Iris pigment epithelial cell (primary cell): ENCODE measurements at regions not wholly inside any gene's neighbourhood (a gene's known extent, or its start where the extent isn't known, plus 50 kb on each side); places are given as distances from the start of the nearest gene placed in this dataset.
A peak's percentile ranks its signal among the peaks of the same experiment; 100 is the strongest.

Experiments used
- DNase-seq: peaks from one replicate; pipeline ENCODE4 v3.0.0-alpha.2; 2011; ENCODE audit warnings: low read depth

- no peak for DNase-seq
These were observed 453.5 kb downstream of the MTRR start for GRCh38 chr5:8322484-8322883.

- DNase-seq: no peak
These were observed 458.1 kb downstream of the MTRR start for GRCh38 chr5:8327016-8327415.

GRCh38 chr5:8329773-8330172 lies 460.8 kb downstream of the MTRR start:
- no peak for DNase-seq

GRCh38 chr5:8332666-8333445 lies 463.9 kb downstream of the MTRR start:
- DNase-seq: no peak

- no peak for DNase-seq
These were observed 464.5 kb downstream of the MTRR start for GRCh38 chr5:8333485-8333884.

GRCh38 chr5:8333977-8334376 lies 465.0 kb downstream of the MTRR start:
- no peak for DNase-seq

GRCh38 chr5:8340261-8340660 lies 471.3 kb downstream of the MTRR start:
- DNase-seq: no peak

- peak; percentile 14 for DNase-seq
These were observed 471.9 kb downstream of the MTRR start for GRCh38 chr5:8340739-8341344.

GRCh38 chr5:8341406-8341805 lies 472.5 kb downstream of the MTRR start:
- peak; percentile 4 for DNase-seq

GRCh38 chr5:8347984-8348383 lies 479.0 kb downstream of the MTRR start:
- no peak for DNase-seq

- no peak for DNase-seq
These were observed 480.9 kb downstream of the MTRR start for GRCh38 chr5:8349855-8350254.

GRCh38 chr5:8350644-8351339 lies 481.8 kb downstream of the MTRR start:
- DNase-seq: no peak

- no peak for DNase-seq
These were observed 487.0 kb downstream of the MTRR start for GRCh38 chr5:8355981-8356380.

GRCh38 chr5:8360012-8360411 lies 491.1 kb downstream of the MTRR start:
- DNase-seq: no peak

- no peak for DNase-seq
These were observed 493.5 kb downstream of the MTRR start for GRCh38 chr5:8362495-8362894.

GRCh38 chr5:8363138-8363537 lies 494.2 kb downstream of the MTRR start:
- peak; percentile 8 for DNase-seq

- DNase-seq: no peak
These were observed 497.3 kb downstream of the MTRR start for GRCh38 chr5:8366266-8366665.

GRCh38 chr5:8376478-8376877 lies 507.5 kb downstream of the MTRR start:
- DNase-seq: no peak

- no peak for DNase-seq
These were observed 513.0 kb downstream of the MTRR start for GRCh38 chr5:8381972-8382371.

GRCh38 chr5:8382456-8382855 lies 513.5 kb downstream of the MTRR start:
- DNase-seq: no peak

- DNase-seq: no peak
These were observed 514.7 kb downstream of the MTRR start for GRCh38 chr5:8383616-8384015.

GRCh38 chr5:8386719-8387288 lies 517.9 kb downstream of the MTRR start:
- no peak for DNase-seq

GRCh38 chr5:8391911-8392310 lies 523.0 kb downstream of the MTRR start:
- no peak for DNase-seq
